HepG2 (cell line): ENCODE measurements at regions not wholly inside any gene's neighbourhood (a gene's known extent, or its start where the extent isn't known, plus 50 kb on each side); places are given as distances from the start of the nearest gene placed in this dataset.

Source experiments
- ATAC-seq: fragments of 200-7000 bp; cut with Tn5 transposase; 3 replicates; pipeline ENCODE4 v1.9.1; 2020; ENCODE audit warnings: mild to moderate bottlenecking, moderate library complexity
- BruUV-seq: library from RNA; stranded (reverse); fragments of 400-500 nt; replicated peaks from 2 replicates; lab custom pipeline; 2021; lab: Mats Ljungman, UMichigan
- CTCF ChIA-PET: fragments of 300-600 bp; formaldehyde crosslinking; extraction: SDS; loops from one replicate; lab custom pipeline; 2021; ENCODE audit warnings: low total read pairs, inconsistent platforms, low intra/inter-chr PET ratio; lab: Yijun Ruan, JAX
- POLR2A ChIA-PET: fragments of 350-600 bp; sonication (Branson Sonifier 250); formaldehyde crosslinking; loops from one replicate; lab custom pipeline; 2020; ENCODE audit warnings: antibody characterized with exemption, inconsistent platforms; lab: Yijun Ruan, JAX
- DNase-seq: peaks from one replicate; pipeline ENCODE4 v3.0.0-alpha.2; 2015; ENCODE audit warnings: low spot score
- FAIRE-seq: peaks from 3 replicates; lab custom pipeline; 2011; peaks lifted over from hg19 to GRCh38; lab: Jason Lieb, UNC
- H2AFZ ChIP-seq: one replicate; pipeline ENCODE4 v1.6.1; 2011; ENCODE audit warnings: low read length, inconsistent platforms
- H3K27ac ChIP-seq: fragments of 300-600 bp; 3 replicates; pipeline ENCODE4 v1.8.0; 2011; ENCODE audit warnings: mixed run types, mild to moderate bottlenecking, mixed read lengths, low read length, inconsistent platforms; ENCODE audit not compliant: insufficient read depth; ENCODE audit errors: extremely low read length
- H3K27me3 ChIP-seq, 2 experiments: fragments of 200-600 bp in 1 of 2; 2 replicates in 1 of 2; 3 replicates in 1 of 2; pipeline versions ENCODE4 v1.6.0 to v1.8.0; 2011; ENCODE audit warnings: low read length in 2 of 2, mild to moderate bottlenecking in 2 of 2, moderate library complexity in 2 of 2, inconsistent platforms in 1 of 2; ENCODE audit not compliant: insufficient read depth in 2 of 2, control insufficient read depth in 1 of 2
- H3K36me3 ChIP-seq, 2 experiments: fragments of 200-600 bp in 1 of 2; replicated peaks in 1 of 2; 2 replicates in 1 of 2; 3 replicates in 1 of 2; pipeline versions ENCODE4 v1.5.1 to v1.8.0; 2011; ENCODE audit warnings: low read length in 2 of 2, inconsistent platforms in 1 of 2; ENCODE audit not compliant: insufficient read depth in 2 of 2, control insufficient read depth in 1 of 2
- H3K4me1 ChIP-seq: 2 replicates; pipeline ENCODE4 v1.5.1; 2012; ENCODE audit warnings: low read length, inconsistent platforms; ENCODE audit not compliant: insufficient read depth
- H3K4me2 ChIP-seq: 2 replicates; pipeline ENCODE4 v1.6.0; 2011; ENCODE audit warnings: low read depth, low read length, inconsistent platforms
- H3K4me3 ChIP-seq, 3 experiments: fragments of 200-600 bp in 1 of 3; sonication (generic), shearing (Covaris generic) in 1 of 3; replicated peaks in 1 of 3; 2 replicates each; pipeline ENCODE4 v1.5.1; 2011 to 2016; ENCODE audit warnings: low read length in 3 of 3, inconsistent platforms in 2 of 3, low read depth in 2 of 3, mild to moderate bottlenecking in 2 of 3, control low read depth in 1 of 3, mixed read lengths in 1 of 3; ENCODE audit not compliant: insufficient read depth in 1 of 3
- H3K79me2 ChIP-seq: one replicate; pipeline ENCODE4 v1.6.1; 2011; ENCODE audit warnings: low read length, inconsistent platforms; ENCODE audit not compliant: insufficient read depth
- H3K9ac ChIP-seq: 2 replicates; pipeline ENCODE4 v1.6.0; 2011; ENCODE audit warnings: mild to moderate bottlenecking, low read depth, low read length, inconsistent platforms; ENCODE audit not compliant: insufficient read depth
- H3K9me3 ChIP-seq: 2 replicates; pipeline ENCODE4 v1.5.1; 2012; ENCODE audit warnings: mild to moderate bottlenecking, low read length
- H4K20me1 ChIP-seq: 2 replicates; pipeline ENCODE4 v1.6.0; 2011; ENCODE audit warnings: inconsistent platforms, mild to moderate bottlenecking, low read length, moderate library complexity; ENCODE audit not compliant: insufficient read depth
- ASH2L ChIP-seq: fragments of 300-600, 200-600 bp; sonication (generic); IDR thresholded peaks from 2 replicates; pipeline ENCODE4 v1.7.0; 2017; ENCODE audit warnings: low read depth, mild to moderate bottlenecking, moderate library complexity, mixed read lengths, low read length; ENCODE audit not compliant: insufficient read length
- FIP1L1 ChIP-seq: fragments of 200-400 bp; formaldehyde crosslinking; IDR thresholded peaks from 2 replicates; pipeline ENCODE4 v1.6.1; 2018; ENCODE audit warnings: low read depth, mild to moderate bottlenecking, low read length, moderate library complexity, borderline replicate concordance; ENCODE audit not compliant: insufficient read depth
- HMGXB3 ChIP-seq: sonication (generic); formaldehyde crosslinking; IDR thresholded peaks from 2 replicates; pipeline ENCODE4 v1.4.0; 2020; ENCODE audit warnings: missing genetic modification reagents, borderline replicate concordance
- NFIC ChIP-seq: IDR thresholded peaks from 2 replicates; pipeline ENCODE4 v1.6.1; 2012; ENCODE audit warnings: mild to moderate bottlenecking, low read length, inconsistent platforms
- PAF1 ChIP-seq: IDR thresholded peaks from 2 replicates; pipeline ENCODE4 v1.6.1; 2016; ENCODE audit warnings: missing genetic modification reagents, missing compliant biosample characterization
- PBX3 ChIP-seq: sonication (generic); formaldehyde crosslinking; IDR thresholded peaks from 2 replicates; pipeline ENCODE4 v1.8.1; 2023; ENCODE audit warnings: missing genetic modification reagents, inconsistent platforms, borderline replicate concordance
- RFX1 ChIP-seq: fragments of 450-650 bp; IDR thresholded peaks from 2 replicates; pipeline ENCODE4 v1.6.1; 2017
- TFDP1 ChIP-seq: IDR thresholded peaks from 2 replicates; pipeline ENCODE4 v1.6.1; 2016; ENCODE audit warnings: missing compliant biosample characterization, missing genetic modification reagents, borderline replicate concordance
- YEATS2 ChIP-seq: sonication (generic); formaldehyde crosslinking; IDR thresholded peaks from 2 replicates; pipeline ENCODE4 v1.4.0; 2020; ENCODE audit warnings: missing genetic modification reagents, borderline replicate concordance
- WGBS: methylation state at CpG from one replicate; pipeline ENCODE4 v1.1.6; 2017; ENCODE audit warnings: low lambda C conversion rate; 5-methylcytosine and 5-hydroxymethylcytosine counted together
- in situ Hi-C: cut with HindIII; loops from 2 replicates; pipeline ENCODE4 v1.10.0; 2017; ENCODE audit warnings: low pct_unique_long_range_greater_than_20kb; ENCODE audit not compliant: extremely low pct_ligation_motif_present
- intact Hi-C: fragments of 100-400 bp; cut with micrococcal nuclease; formaldehyde crosslinking; loops from one replicate; pipeline ENCODE4 v1.10.0; 2022; ENCODE audit not compliant: unreplicated experiment

- TF ChIP-seq PBX3 (CRISPR knock-in tag) (no peak), ASH2L (no peak), YEATS2 (CRISPR knock-in tag) (no peak)
These were observed 323.5 kb upstream of the POM121L12 start (continued) for GRCh38 chr7:52711951-52712350.

GRCh38 chr7:52708846-52709245 is 326.6 kb upstream of the POM121L12 start:
- Histone ChIP-seq H2AFZ (no peak overlapping the region), H3K4me1 (no peaks in the 10 kb centered on the region), H3K27me3 (no peaks in the 10 kb centered on the region), H3K9ac (no peak overlapping the region), H3K4me2 (no peak overlapping the region)
- in situ Hi-C loops: no loop called here
- TF ChIP-seq FIP1L1 (no peak), PAF1 (CRISPR knock-in tag) (no peak), RFX1 (no peak), NFIC (no peak), HMGXB3 (CRISPR knock-in tag) (no peak), TFDP1 (CRISPR knock-in tag) (no peak)
- TF ChIP-seq, all 625 proteins: peak for 0
- H3K79me2 ChIP-seq: no peaks in the 10 kb centered on the region
- 8% methylated on average over 3 of the region's 3 CpGs for WGBS
- no peak overlapping the region for H3K4me3 ChIP-seq
- H3K27ac ChIP-seq: no peak overlapping the region
- ATAC-seq: no peak
- no peak for DNase-seq
- POLR2A ChIA-PET: no interaction called here
- no peaks in the 10 kb centered on the region for H4K20me1 ChIP-seq
- no peaks in the 10 kb centered on the region for H3K36me3 ChIP-seq
- CTCF ChIA-PET: no interaction called here
- FAIRE-seq: no peak
- intact Hi-C loops: loop anchor here (5.0 kb wide), 1 partner anchor 1027 kb away; no protein-coding TSS in a partner anchor
- BruUV-seq: no TSS peak
- H3K9me3 ChIP-seq: peaks cover 4% of the 10 kb centered on the region
